ENCODE measurements at regions not wholly inside any gene's neighbourhood (a gene's known extent, or its start where the extent isn't known, plus 50 kb on each side); places are given as distances from the start of the nearest gene placed in this dataset.

DNA sequence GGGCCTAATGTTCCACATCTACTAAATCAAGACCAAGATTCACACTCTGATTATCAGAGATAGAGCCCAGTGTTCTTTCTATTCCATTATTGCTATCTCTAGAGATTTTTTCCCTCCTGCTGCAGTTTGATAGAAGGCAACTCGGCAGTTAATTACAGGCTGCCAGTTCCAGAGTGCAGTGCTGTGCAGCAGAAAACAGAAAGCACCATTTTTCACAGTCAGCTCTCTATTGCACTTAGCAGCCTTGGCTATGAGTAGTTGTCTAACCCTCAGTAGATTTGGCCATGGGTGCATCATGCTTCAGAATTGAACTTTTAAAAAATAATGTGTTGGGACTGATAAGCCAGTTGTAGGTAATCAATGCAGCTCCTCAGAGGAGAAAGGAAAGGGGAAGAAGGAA, 295.3 kb downstream of the MID1IP1 start:
- TF ChIP-seq YY1 (IDR thresholded peaks at IDR 0.05; ENCODE audit: insufficient read depth, insufficient read length) (no peak), ZNF274 (IDR thresholded peaks at IDR 0.05; ENCODE audit: low read depth, low read length) (no peak)

Measured in NT2/D1 (cell line).